ENCODE measurements at regions not wholly inside any gene's neighbourhood (a gene's known extent, or its start where the extent isn't known, plus 50 kb on each side); places are given as distances from the start of the nearest gene placed in this dataset.
"Not testable (repeated sequence)": the region's sequence is repeated elsewhere in the genome, so short reads cannot be mapped to it uniquely, and the experiment has no call there.

DNA sequence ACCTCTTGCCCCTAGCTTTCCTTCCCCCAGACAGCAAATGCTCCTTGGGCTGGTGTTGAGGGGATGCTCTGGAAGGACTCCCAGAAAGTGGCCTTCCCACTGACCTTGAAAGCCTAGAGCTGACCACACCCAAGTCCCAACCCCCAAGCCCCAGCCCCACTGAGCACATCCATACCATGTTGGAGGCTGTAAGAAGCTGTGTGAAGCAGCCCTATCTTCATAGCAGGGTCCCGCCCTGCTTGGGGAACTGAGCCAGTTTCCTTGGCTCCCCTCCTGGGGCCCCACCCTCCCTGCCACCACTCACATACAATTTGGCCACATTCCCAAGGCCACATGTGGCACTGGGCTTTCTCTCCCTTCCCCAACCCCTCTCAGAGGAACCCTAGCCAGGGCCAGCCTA is 72.3 kb upstream of the CACUL1 start:
- TF ChIP-seq, protein P1, sequence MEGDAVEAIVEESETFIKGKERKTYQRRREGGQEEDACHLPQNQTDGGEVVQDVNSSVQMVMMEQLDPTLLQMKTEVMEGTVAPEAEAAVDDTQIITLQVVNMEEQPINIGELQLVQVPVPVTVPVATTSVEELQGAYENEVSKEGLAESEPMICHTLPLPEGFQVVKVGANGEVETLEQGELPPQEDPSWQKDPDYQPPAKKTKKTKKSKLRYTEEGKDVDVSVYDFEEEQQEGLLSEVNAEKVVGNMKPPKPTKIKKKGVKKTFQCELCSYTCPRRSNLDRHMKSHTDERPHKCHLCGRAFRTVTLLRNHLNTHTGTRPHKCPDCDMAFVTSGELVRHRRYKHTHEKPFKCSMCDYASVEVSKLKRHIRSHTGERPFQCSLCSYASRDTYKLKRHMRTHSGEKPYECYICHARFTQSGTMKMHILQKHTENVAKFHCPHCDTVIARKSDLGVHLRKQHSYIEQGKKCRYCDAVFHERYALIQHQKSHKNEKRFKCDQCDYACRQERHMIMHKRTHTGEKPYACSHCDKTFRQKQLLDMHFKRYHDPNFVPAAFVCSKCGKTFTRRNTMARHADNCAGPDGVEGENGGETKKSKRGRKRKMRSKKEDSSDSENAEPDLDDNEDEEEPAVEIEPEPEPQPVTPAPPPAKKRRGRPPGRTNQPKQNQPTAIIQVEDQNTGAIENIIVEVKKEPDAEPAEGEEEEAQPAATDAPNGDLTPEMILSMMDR (IDR thresholded peaks at IDR 0.05; ENCODE audit: poor library complexity, severe bottlenecking) = no peak

DNA sequence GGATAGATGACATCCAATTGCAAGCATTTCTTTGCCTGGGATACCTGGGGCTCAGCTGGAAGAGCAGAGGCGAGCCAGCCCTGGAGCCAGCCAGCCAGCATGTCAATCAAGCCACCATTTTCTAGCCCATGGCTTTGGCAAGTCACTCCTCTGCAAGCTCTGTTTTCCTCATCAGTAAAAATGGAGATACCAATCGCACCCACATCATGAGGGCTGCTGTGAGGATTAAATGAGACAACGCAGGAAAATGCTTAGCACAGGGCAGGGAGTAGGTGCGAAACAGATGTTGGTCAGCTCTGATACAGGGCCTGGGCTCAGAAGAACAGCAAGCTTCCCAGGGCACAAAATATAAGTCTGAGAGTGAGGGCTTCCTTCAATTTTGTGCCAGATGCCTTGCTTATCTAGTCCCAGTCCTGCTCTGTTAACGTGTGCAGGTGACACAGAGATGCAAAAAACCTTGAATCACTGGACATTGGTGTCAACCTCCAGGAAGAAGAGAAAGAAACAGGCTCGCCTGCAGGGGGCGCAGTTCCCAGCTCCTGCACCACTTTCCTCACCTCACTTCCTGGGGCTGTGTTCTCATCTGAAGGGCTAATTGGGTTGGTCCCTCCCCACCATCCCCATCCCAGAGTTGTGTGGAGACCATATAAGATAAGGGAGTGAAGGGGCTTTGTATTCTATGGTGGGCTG is 72.8 kb upstream of the CACUL1 start:
- ATAC-seq (ENCODE audit: low read depth) = no peak
- Histone ChIP-seq H3K36me3 (ENCODE audit: low read depth) (no peaks in the 10 kb centered on the region), H3K27ac (ENCODE audit: poor library complexity, severe bottlenecking) (no peak overlapping the region), H3K9me3 (ENCODE audit: severe bottlenecking) (no peaks in the 10 kb centered on the region), H3K4me3 (ENCODE audit: severe bottlenecking) (no peak overlapping the region), H3K27me3 (ENCODE audit: insufficient read depth, poor library complexity, severe bottlenecking) (no peaks in the 10 kb centered on the region), H3K4me1 (ENCODE audit: insufficient read depth, poor library complexity, severe bottlenecking) (no peaks in the 10 kb centered on the region)
- TF ChIP-seq, protein P1 (IDR thresholded peaks at IDR 0.05; ENCODE audit: poor library complexity, severe bottlenecking) = peak; percentile 18
- DNase-seq (ENCODE audit: low spot score) = no peak

More for the DNA sequence above, 72.3 kb upstream of the CACUL1 start:
- no peaks in the 10 kb centered on the region for H3K4me1 ChIP-seq (ENCODE audit: insufficient read depth, poor library complexity, severe bottlenecking)
- H3K9me3 ChIP-seq (ENCODE audit: severe bottlenecking) = no peaks in the 10 kb centered on the region
- H3K4me3 ChIP-seq (ENCODE audit: severe bottlenecking) = no peak overlapping the region
- ATAC-seq (ENCODE audit: low read depth) (no peak), DNase-seq (ENCODE audit: low spot score) (no peak)
- no peaks in the 10 kb centered on the region for H3K27me3 ChIP-seq (ENCODE audit: insufficient read depth, poor library complexity, severe bottlenecking)
- no peak overlapping the region for H3K27ac ChIP-seq (ENCODE audit: poor library complexity, severe bottlenecking)
- H3K36me3 ChIP-seq (ENCODE audit: low read depth) = no peaks in the 10 kb centered on the region

DNA sequence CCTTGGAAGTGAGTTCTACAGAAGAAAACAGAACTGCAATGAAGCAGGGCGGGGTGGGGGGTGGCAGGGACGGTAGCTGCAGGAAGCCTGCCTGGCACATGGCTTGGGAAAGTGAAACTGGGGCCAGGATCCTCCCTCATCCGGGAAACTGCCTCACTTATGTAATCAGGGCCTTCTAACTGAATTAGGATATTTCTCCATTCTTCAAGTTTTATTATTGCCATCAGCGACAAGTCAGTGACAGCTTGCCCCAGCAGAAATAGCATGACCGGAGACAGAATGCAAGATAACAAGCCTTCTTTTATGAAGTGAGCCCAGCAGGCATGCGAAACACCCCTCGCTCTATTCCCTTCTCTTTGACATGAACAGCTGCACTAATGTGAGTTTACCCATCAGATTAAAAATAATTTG is 77.5 kb upstream of the CACUL1 start:
- Histone ChIP-seq H3K4me3 (ENCODE audit: severe bottlenecking) (no peak overlapping the region), H3K27me3 (ENCODE audit: insufficient read depth, poor library complexity, severe bottlenecking) (no peaks in the 10 kb centered on the region), H3K9me3 (ENCODE audit: severe bottlenecking) (no peaks in the 10 kb centered on the region), H3K4me1 (ENCODE audit: insufficient read depth, poor library complexity, severe bottlenecking) (peaks cover 12% of the 10 kb centered on the region), H3K36me3 (ENCODE audit: low read depth) (no peaks in the 10 kb centered on the region), H3K27ac (ENCODE audit: poor library complexity, severe bottlenecking) (no peak overlapping the region)
- ATAC-seq (ENCODE audit: low read depth) = no peak
- DNase-seq (ENCODE audit: low spot score) = no peak
- TF ChIP-seq, protein P1 (IDR thresholded peaks at IDR 0.05; ENCODE audit: poor library complexity, severe bottlenecking) = no peak

DNA sequence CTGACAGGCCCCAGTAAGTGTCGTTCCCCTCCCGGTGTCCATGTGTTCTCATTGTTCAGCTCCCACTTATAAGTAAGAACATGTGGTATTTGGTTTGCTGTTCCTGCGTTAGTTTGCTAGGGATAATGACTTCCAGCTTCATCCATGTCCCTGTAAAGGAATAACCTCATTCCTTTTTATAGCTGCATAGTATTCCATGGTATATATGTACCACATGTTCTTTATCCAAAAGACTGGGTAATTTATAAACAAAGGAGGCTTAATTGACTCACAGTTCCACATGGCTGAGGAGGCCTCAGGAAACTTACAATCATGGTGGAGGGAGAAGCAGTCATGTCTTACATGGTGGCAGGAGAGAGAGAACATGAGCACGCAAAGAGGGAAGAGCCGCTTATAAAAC is 79.6 kb upstream of the CACUL1 start:
- not testable (repeated sequence) for H3K27ac ChIP-seq (ENCODE audit: poor library complexity, severe bottlenecking); H3K4me3 ChIP-seq (ENCODE audit: severe bottlenecking); H3K36me3 ChIP-seq (ENCODE audit: low read depth); H3K27me3 ChIP-seq (ENCODE audit: insufficient read depth, poor library complexity, severe bottlenecking); ATAC-seq (ENCODE audit: low read depth); DNase-seq (ENCODE audit: low spot score); H3K9me3 ChIP-seq (ENCODE audit: severe bottlenecking)
- H3K4me1 ChIP-seq (ENCODE audit: insufficient read depth, poor library complexity, severe bottlenecking) = peaks cover 18% of the 10 kb centered on the region

DNA sequence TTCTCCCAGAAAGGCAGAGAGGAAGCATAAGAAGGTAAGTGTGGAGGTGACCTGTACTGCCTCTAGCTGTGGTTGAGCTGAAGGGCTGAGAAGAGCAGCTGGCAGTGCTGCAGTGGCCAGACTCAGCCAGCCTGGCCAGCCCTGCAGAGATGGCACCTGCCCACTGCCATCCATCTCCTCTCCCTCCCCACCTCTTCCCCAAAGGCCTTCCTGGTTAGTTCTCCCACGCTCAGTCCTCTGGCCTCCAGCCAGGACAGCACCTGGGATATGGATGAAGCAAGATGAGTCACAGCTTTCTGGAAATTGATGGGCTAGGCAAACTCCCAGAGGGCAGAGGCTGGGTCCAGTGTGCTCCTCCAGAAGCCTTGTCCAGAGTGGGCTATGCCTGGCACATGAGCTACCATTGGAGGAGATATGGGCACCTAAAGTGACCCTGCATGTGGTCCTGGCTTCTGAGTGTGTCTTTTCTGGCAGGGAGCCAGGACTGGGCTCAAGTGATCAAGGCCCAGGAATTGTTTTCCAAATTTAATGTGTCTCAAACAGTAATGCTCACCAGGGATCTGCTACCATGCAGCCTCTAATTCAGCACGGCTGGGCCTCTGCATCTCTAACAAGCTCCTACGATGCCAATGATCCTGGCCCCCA is 81.0 kb upstream of the CACUL1 start:
- H3K9me3 ChIP-seq (ENCODE audit: severe bottlenecking) = no peaks in the 10 kb centered on the region
- DNase-seq (ENCODE audit: low spot score) (peak; percentile 96), ATAC-seq (ENCODE audit: low read depth) (peak; percentile 81)
- H3K4me1 ChIP-seq (ENCODE audit: insufficient read depth, poor library complexity, severe bottlenecking) = peaks cover 33% of the 10 kb centered on the region
- TF ChIP-seq, protein P1 (IDR thresholded peaks at IDR 0.05; ENCODE audit: poor library complexity, severe bottlenecking) = no peak
- H3K36me3 ChIP-seq (ENCODE audit: low read depth) = no peaks in the 10 kb centered on the region
- H3K27ac ChIP-seq (ENCODE audit: poor library complexity, severe bottlenecking) = peak overlapping the region; percentile 57
- no peak overlapping the region for H3K4me3 ChIP-seq (ENCODE audit: severe bottlenecking)
- no peaks in the 10 kb centered on the region for H3K27me3 ChIP-seq (ENCODE audit: insufficient read depth, poor library complexity, severe bottlenecking)

All from RWPE2 (cell line).